A549 (cell line): ENCODE measurements at regions not wholly inside any gene's neighbourhood (a gene's known extent, or its start where the extent isn't known, plus 50 kb on each side); places are given as distances from the start of the nearest gene placed in this dataset.

Experiments used
- ATAC-seq, 2 experiments: fragments of 200-7000 bp in 1 of 2; fragments of >200 bp in 1 of 2; cut with Nextera tagmentation in 1 of 2; cut with Tn5 transposase in 1 of 2; 3 replicates each; pipeline versions ENCODE4 v1.8.0 to v1.9.1; 2018 to 2020; ENCODE audit warnings: mild to moderate bottlenecking in 1 of 2, moderate library complexity in 1 of 2
- CTCF ChIA-PET: fragments of 300-600 bp; sonication (Branson Sonifier 250); formaldehyde crosslinking; extraction: SDS; loops from one replicate; lab custom pipeline; 2021; ENCODE audit warnings: antibody characterized with exemption, inconsistent platforms; lab: Yijun Ruan, JAX
- POLR2A ChIA-PET: fragments of 350-600 bp; formaldehyde crosslinking; extraction: SDS; loops from one replicate; lab custom pipeline; 2021; ENCODE audit warnings: antibody characterized with exemption, inconsistent platforms; lab: Yijun Ruan, JAX
- DNase-seq, 2 experiments: peaks; one replicate each; pipeline versions ENCODE4 v3.0.0 to v3.0.0-alpha.2; 2011 to 2016; ENCODE audit warnings: low read depth in 1 of 2, low spot score in 1 of 2
- FAIRE-seq: peaks from 2 replicates; lab custom pipeline; 2011; peaks lifted over from hg19 to GRCh38; lab: Jason Lieb, UNC
- H3K27ac ChIP-seq, 2 experiments: fragments of >200 bp; sonication (Bioruptor Twin); formaldehyde crosslinking; 3 replicates each; pipeline ENCODE4 v1.5.1; 2016 to 2017
- H3K4me1 ChIP-seq: fragments of >200 bp; sonication (Bioruptor Twin); formaldehyde crosslinking; 3 replicates; pipeline ENCODE4 v1.6.1; 2016
- H3K4me2 ChIP-seq: fragments of >200 bp; sonication (Bioruptor Twin); formaldehyde crosslinking; 3 replicates; pipeline ENCODE4 v1.6.1; 2016
- H3K4me3 ChIP-seq: fragments of >200 bp; sonication (Bioruptor Twin); formaldehyde crosslinking; 3 replicates; pipeline ENCODE4 v1.5.1; 2016
- H3K9me3 ChIP-seq: fragments of >200 bp; sonication (Bioruptor Twin); formaldehyde crosslinking; 3 replicates; pipeline ENCODE4 v1.6.1; 2016
- BCL3 ChIP-seq: fragments of >200 bp; sonication (Bioruptor Twin); formaldehyde crosslinking; IDR thresholded peaks from 3 replicates; pipeline ENCODE4 v1.6.1; 2016
- FOSB ChIP-seq: fragments of 250-450 bp; sonication (Bioruptor Pico); IDR thresholded peaks from 2 replicates; pipeline ENCODE4 v1.5.0; 2020; ENCODE audit warnings: mild to moderate bottlenecking, moderate library complexity
- FOSL2 ChIP-seq, 2 experiments: fragments of 450-650 bp in 1 of 2; fragments of >200 bp in 1 of 2; sonication (Bioruptor Twin) in 1 of 2; formaldehyde crosslinking; IDR thresholded peaks; 2 replicates each; pipeline versions ENCODE4 v1.5.0 to v1.6.1; 2016 to 2020; ENCODE audit warnings: mild to moderate bottlenecking in 1 of 2, moderate library complexity in 1 of 2
- HES2 ChIP-seq: fragments of >200 bp; sonication (Bioruptor Twin); formaldehyde crosslinking; IDR thresholded peaks from 2 replicates; pipeline ENCODE4 v1.6.1; 2016
- HMGXB4 ChIP-seq: fragments of 250-450 bp; sonication (Bioruptor Pico); IDR thresholded peaks from 2 replicates; pipeline ENCODE4 v1.5.0; 2021; ENCODE audit warnings: mild to moderate bottlenecking, moderate library complexity, borderline replicate concordance
- MAFK ChIP-seq: fragments of 450-650 bp; IDR thresholded peaks from 2 replicates; pipeline ENCODE4 v1.6.1; 2014; ENCODE audit not compliant: partially characterized antibody
- MAX ChIP-seq: IDR thresholded peaks from 2 replicates; pipeline ENCODE4 v1.6.1; 2012
- MYC ChIP-seq: IDR thresholded peaks from 2 replicates; pipeline ENCODE4 v1.6.1; 2012; ENCODE audit warnings: mild to moderate bottlenecking, inconsistent platforms, low read length, improper control_type of control experiment, borderline replicate concordance
- NR3C1 ChIP-seq: fragments of >200 bp; sonication (Bioruptor Twin); formaldehyde crosslinking; IDR thresholded peaks from 3 replicates; pipeline ENCODE4 v1.6.1; 2017
- PHF8 ChIP-seq: fragments of 200-600 bp; sonication (generic); IDR thresholded peaks from 2 replicates; pipeline ENCODE4 v1.6.1; 2016; ENCODE audit warnings: low read depth, mild to moderate bottlenecking, antibody characterized with exemption, moderate library complexity, borderline replicate concordance
- POLR2A ChIP-seq: IDR thresholded peaks from 2 replicates; pipeline ENCODE4 v1.6.1; 2012; ENCODE audit warnings: mild to moderate bottlenecking, low read length
- REST ChIP-seq: fragments of 200-600 bp; sonication (generic); IDR thresholded peaks from 2 replicates; pipeline ENCODE4 v1.6.1; 2016; ENCODE audit warnings: antibody characterized with exemption, mild to moderate bottlenecking, moderate library complexity
- RNF2 ChIP-seq: fragments of 200-600 bp; sonication (generic); IDR thresholded peaks from 2 replicates; pipeline ENCODE4 v1.6.1; 2016; ENCODE audit warnings: low read depth, mild to moderate bottlenecking, antibody characterized with exemption, moderate library complexity, borderline replicate concordance
- SREBF2 ChIP-seq: fragments of 450-650 bp; IDR thresholded peaks from 2 replicates; pipeline ENCODE4 v1.6.1; 2014; ENCODE audit warnings: mild to moderate bottlenecking, moderate library complexity
- WGBS: methylation state at CpG from one replicate; pipeline ENCODE4 v1.1.6; 2017; ENCODE audit errors: missing lambda C conversion rate; 5-methylcytosine and 5-hydroxymethylcytosine counted together
- TF ChIP-seq, protein P1 (sequence below): fragments of 150-350 bp; IDR thresholded peaks from 2 replicates; pipeline ENCODE4 v1.6.1; 2014; ENCODE audit warnings: low read depth, mild to moderate bottlenecking, low read length

DNA sequence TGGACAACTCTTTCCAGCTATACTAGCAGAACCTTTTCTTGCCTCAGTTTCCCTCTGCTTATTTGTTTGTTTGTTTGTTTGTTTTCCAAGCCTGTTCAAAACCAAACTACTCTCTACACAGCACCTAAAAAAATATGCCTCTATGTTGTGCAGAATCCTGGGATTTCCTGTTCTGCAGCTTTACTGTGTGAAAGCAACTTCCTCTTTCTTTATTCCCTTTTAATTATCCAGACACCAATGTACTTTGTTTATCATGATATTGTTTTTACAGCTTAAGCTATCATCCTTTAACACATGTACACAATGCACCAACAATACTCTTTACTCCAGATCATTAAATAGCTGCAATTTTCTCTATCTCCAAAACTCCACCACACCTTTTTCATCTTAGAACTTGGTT, 259.5 kb downstream of the EPHA4 start (continued):
- TF ChIP-seq BCL3 (no peak), REST (no peak), SREBF2 (no peak), HMGXB4 (CRISPR knock-in tag) (no peak)
- TF ChIP-seq, all 56 proteins: peak for 0

DNA sequence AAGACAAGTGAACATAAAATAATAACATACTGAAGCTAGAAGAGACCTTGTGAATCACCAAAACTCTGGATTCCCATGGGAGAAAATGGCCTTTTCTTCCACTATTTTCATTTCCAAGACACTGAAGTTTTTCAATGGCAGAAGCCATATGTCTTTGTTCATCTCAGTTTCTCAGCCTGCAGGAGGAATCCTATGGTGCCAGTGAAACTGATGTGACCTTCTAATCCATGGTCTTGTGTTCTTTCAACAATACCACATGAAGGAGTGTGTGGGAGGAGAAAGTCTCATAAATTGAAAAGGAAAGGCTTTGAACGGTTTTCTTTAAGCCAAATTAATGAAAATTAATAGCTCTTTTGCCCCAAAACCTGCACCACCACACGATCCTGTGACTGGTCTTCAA, 257.3 kb downstream of the EPHA4 start:
- FAIRE-seq = no peak
- 0% methylated on average over 2 of the region's 2 CpGs for WGBS

DNA sequence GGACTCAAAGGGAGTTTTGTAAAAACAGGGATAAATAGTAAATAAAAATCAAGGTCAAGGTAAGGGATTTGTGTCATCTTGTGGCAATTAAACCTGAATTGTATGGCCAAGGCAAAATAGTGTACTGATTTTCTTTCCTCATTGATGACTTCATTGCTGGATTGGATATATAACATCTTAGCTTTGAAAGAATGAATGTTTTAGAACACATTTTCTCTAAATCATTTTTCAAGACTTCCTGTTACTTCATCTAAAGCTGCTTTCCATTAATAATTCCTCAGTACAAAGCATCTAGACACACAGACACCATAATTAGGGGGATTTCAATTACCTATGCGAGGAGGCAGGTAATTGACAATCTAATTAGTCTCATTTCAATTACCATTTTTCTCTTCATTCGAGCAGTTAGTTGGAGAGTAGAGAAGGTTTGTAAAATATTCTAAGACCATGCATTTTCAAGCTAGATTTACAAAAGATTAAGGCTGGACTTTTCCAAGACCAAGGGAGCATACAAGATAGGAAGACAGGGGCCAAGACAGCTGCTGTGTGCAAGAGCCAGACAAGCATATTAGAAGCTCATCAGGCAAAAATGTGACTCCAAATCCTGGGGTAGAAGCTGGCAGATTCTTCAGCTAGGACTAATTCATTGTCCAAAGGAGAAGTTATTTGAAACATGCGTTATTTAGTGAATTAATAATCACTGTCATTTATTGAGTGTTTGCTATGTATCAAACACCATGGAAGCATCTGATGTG, 253.6 kb downstream of the EPHA4 start:
- Histone ChIP-seq H3K4me1 (no peaks in the 10 kb centered on the region), H3K9me3 (no peaks in the 10 kb centered on the region), H3K4me2 (no peak overlapping the region), H3K4me3 (no peak overlapping the region), H3K27ac (no peak overlapping the region)
- CTCF ChIA-PET = interaction anchor here (0.7 to 0.8 kb wide), 2 partner anchors 13 to 109 kb away, joined by 3 read pairs; no protein-coding TSS in a partner anchor
- DNase-seq = no peak
- ATAC-seq = no peak
- POLR2A ChIA-PET = no interaction called here
- WGBS = 0% methylated on average over 3 of the region's 3 CpGs
- FAIRE-seq = no peak
- no peak for TF ChIP-seq MAX
- TF ChIP-seq FOSL2 (IDR thresholded peaks at IDR 0.05) = no peak
- TF ChIP-seq FOSL2 (CRISPR knock-in tag; IDR thresholded peaks at IDR 0.05) = no peak
- TF ChIP-seq HES2 = no peak
- TF ChIP-seq, protein P1, sequence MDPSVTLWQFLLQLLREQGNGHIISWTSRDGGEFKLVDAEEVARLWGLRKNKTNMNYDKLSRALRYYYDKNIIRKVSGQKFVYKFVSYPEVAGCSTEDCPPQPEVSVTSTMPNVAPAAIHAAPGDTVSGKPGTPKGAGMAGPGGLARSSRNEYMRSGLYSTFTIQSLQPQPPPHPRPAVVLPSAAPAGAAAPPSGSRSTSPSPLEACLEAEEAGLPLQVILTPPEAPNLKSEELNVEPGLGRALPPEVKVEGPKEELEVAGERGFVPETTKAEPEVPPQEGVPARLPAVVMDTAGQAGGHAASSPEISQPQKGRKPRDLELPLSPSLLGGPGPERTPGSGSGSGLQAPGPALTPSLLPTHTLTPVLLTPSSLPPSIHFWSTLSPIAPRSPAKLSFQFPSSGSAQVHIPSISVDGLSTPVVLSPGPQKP = no peak
- TF ChIP-seq FOSB (CRISPR knock-in tag) = no peak
- no peak for TF ChIP-seq RNF2
- no peak for TF ChIP-seq PHF8
- no peak for TF ChIP-seq NR3C1

More for the DNA sequence above, 257.3 kb downstream of the EPHA4 start:
- Histone ChIP-seq H3K4me3 (no peak overlapping the region), H3K4me2 (no peak overlapping the region), H3K27ac (no peak overlapping the region), H3K9me3 (no peaks in the 10 kb centered on the region)
- ATAC-seq (no peak), DNase-seq (no peak)
- POLR2A ChIA-PET = no interaction called here
- CTCF ChIA-PET = interaction anchor here (0.9 kb wide), 1 partner anchor 1577 kb away, joined by 3 read pairs; no protein-coding TSS in a partner anchor
- TF ChIP-seq POLR2A = no peak
- TF ChIP-seq, protein P1 = no peak
- TF ChIP-seq MAFK = no peak
- no peak for TF ChIP-seq HMGXB4 (CRISPR knock-in tag)
- TF ChIP-seq MYC = no peak
- TF ChIP-seq, all 56 proteins: peak for 0
- no peaks in the 10 kb centered on the region for H3K4me1 ChIP-seq
